OCI-LY3 (cell line): ENCODE measurements at regions not wholly inside any gene's neighbourhood (a gene's known extent, or its start where the extent isn't known, plus 50 kb on each side); places are given as distances from the start of the nearest gene placed in this dataset.

Experiments used
- CTCF ChIP-seq: fragments of 200-600, 300-600 bp; sonication (generic); IDR thresholded peaks from 2 replicates; pipeline ENCODE4 v1.5.1; 2014; ENCODE audit warnings: antibody characterized with exemption, low read length, low read depth
- EZH2phosphoT487 ChIP-seq: fragments of 200-600 bp; shearing (Covaris generic); IDR thresholded peaks from 2 replicates; pipeline ENCODE4 v1.6.1; 2018; ENCODE audit warnings: antibody characterized with exemption, mixed run types, low read depth

GRCh38 chr12:28827861-28828260 lies 321.2 kb upstream of the FAR2 start:
- no peak for TF ChIP-seq CTCF
- TF ChIP-seq EZH2phosphoT487 = no peak
